IMR-90 (cell line): ENCODE measurements at regions not wholly inside any gene's neighbourhood (a gene's known extent, or its start where the extent isn't known, plus 50 kb on each side); places are given as distances from the start of the nearest gene placed in this dataset.

Experiments
- ATAC-seq: fragments of 200-7000 bp; cut with Tn5 transposase; 2 replicates; pipeline ENCODE4 v1.9.1; 2020; ENCODE audit warnings: low read depth, mild to moderate bottlenecking, moderate library complexity
- BruUV-seq: library from RNA; stranded (reverse); fragments of 400-500 nt; replicated peaks from 2 replicates; lab custom pipeline; 2021; lab: Mats Ljungman, UMichigan
- CTCF ChIA-PET: fragments of 300-600 bp; formaldehyde crosslinking; extraction: SDS; loops from one replicate; lab custom pipeline; 2021; ENCODE audit warnings: antibody characterized with exemption; lab: Yijun Ruan, JAX
- POLR2A ChIA-PET: fragments of 300-600 bp; sonication (Branson Sonifier 250); formaldehyde crosslinking; loops from one replicate; lab custom pipeline; 2022; ENCODE audit warnings: antibody characterized with exemption; ENCODE audit not compliant: unreplicated experiment; lab: Charles Lee
- DNase-seq: peaks from one replicate; pipeline ENCODE4 v3.0.0; 2013
- H2AFZ ChIP-seq: replicated peaks from 2 replicates; pipeline ENCODE3; 2013; ENCODE audit warnings: low read length, mild to moderate bottlenecking; ENCODE audit not compliant: poor library complexity
- H2AK5ac ChIP-seq: 2 replicates; pipeline ENCODE4 v1.6.1; 2013; ENCODE audit warnings: low read depth, low read length, inconsistent platforms
- H2AK9ac ChIP-seq: replicated peaks from 2 replicates; pipeline ENCODE3; 2013; ENCODE audit warnings: mild to moderate bottlenecking, low read depth, low read length, moderate library complexity; ENCODE audit not compliant: poor library complexity
- H2BK120ac ChIP-seq: 2 replicates; pipeline ENCODE4 v1.6.1; 2013; ENCODE audit warnings: low read depth, low read length, inconsistent platforms
- H2BK15ac ChIP-seq: 3 replicates; pipeline ENCODE4 v1.6.1; 2013; ENCODE audit warnings: low read depth, low read length, inconsistent platforms
- H2BK20ac ChIP-seq: 2 replicates; pipeline ENCODE4 v1.6.1; 2013; ENCODE audit warnings: low read depth, mild to moderate bottlenecking, inconsistent platforms, low read length, moderate library complexity
- H2BK5ac ChIP-seq: 2 replicates; pipeline ENCODE4 v1.6.1; 2013; ENCODE audit warnings: mild to moderate bottlenecking, low read depth, low read length, inconsistent platforms; ENCODE audit not compliant: poor library complexity, severe bottlenecking
- H3K14ac ChIP-seq: replicated peaks from 2 replicates; pipeline ENCODE4 v1.6.1; 2013; ENCODE audit warnings: low read depth, low read length, inconsistent platforms
- H3K18ac ChIP-seq: 2 replicates; pipeline ENCODE4 v1.6.1; 2013; ENCODE audit warnings: low read depth, low read length, control low read depth
- H3K23ac ChIP-seq: 2 replicates; pipeline ENCODE4 v1.6.1; 2013; ENCODE audit warnings: low read depth, low read length, inconsistent platforms
- H3K27ac ChIP-seq: 2 replicates; pipeline ENCODE4 v1.5.1; 2013; ENCODE audit warnings: mild to moderate bottlenecking, control low read depth, low read length; ENCODE audit not compliant: insufficient read depth
- H3K27me3 ChIP-seq: 2 replicates; pipeline ENCODE4 v1.6.1; 2013; ENCODE audit warnings: low read length; ENCODE audit not compliant: control insufficient read depth, insufficient read depth
- H3K36me3 ChIP-seq: 2 replicates; pipeline ENCODE4 v1.6.1; 2013; ENCODE audit warnings: low read length, mixed read lengths; ENCODE audit not compliant: control insufficient read depth, insufficient read depth
- H3K4ac ChIP-seq: 2 replicates; pipeline ENCODE4 v1.6.1; 2013; ENCODE audit warnings: low read depth, low read length, inconsistent platforms
- H3K4me1 ChIP-seq: 2 replicates; pipeline ENCODE4 v1.6.1; 2013; ENCODE audit warnings: low read length, mixed read lengths; ENCODE audit not compliant: control insufficient read depth, insufficient read depth
- H3K4me2 ChIP-seq: 2 replicates; pipeline ENCODE4 v1.6.1; 2013; ENCODE audit warnings: low read depth, mild to moderate bottlenecking, control low read depth, low read length, moderate library complexity
- H3K4me3 ChIP-seq: 2 replicates; pipeline ENCODE4 v1.5.1; 2013; ENCODE audit warnings: low read depth, mild to moderate bottlenecking, control low read depth, low read length, moderate library complexity; ENCODE audit not compliant: insufficient read depth
- H3K56ac ChIP-seq: 2 replicates; pipeline ENCODE4 v1.6.1; 2013; ENCODE audit warnings: low read length, inconsistent platforms; ENCODE audit not compliant: insufficient read depth; ENCODE audit errors: extremely low read depth
- H3K79me1 ChIP-seq, 2 experiments: 2 replicates each; pipeline ENCODE4 v1.6.1; 2013; ENCODE audit warnings: low read length in 2 of 2, inconsistent platforms in 1 of 2, low read depth in 1 of 2
- H3K9ac ChIP-seq: 2 replicates; pipeline ENCODE4 v1.6.1; 2013; ENCODE audit warnings: low read depth, low read length, control low read depth
- H3K9me1 ChIP-seq: 2 replicates; pipeline ENCODE4 v1.6.1; 2013; ENCODE audit warnings: low read length, inconsistent platforms; ENCODE audit not compliant: insufficient read depth
- H3K9me3 ChIP-seq: 2 replicates; pipeline ENCODE4 v1.6.1; 2013; ENCODE audit warnings: low read length; ENCODE audit not compliant: control insufficient read depth, insufficient read depth
- H4K20me1 ChIP-seq: 2 replicates; pipeline ENCODE4 v1.6.1; 2013; ENCODE audit warnings: low read length, inconsistent platforms; ENCODE audit not compliant: insufficient read depth
- H4K5ac ChIP-seq: 2 replicates; pipeline ENCODE4 v1.6.1; 2013; ENCODE audit warnings: mild to moderate bottlenecking, low read depth, low read length, control low read depth
- H4K8ac ChIP-seq, 2 experiments: 2 replicates each; pipeline ENCODE4 v1.6.1; 2013; ENCODE audit warnings: low read depth in 2 of 2, low read length in 2 of 2, control low read depth in 1 of 2, inconsistent platforms in 1 of 2
- H4K91ac ChIP-seq: 2 replicates; pipeline ENCODE4 v1.6.1; 2013; ENCODE audit warnings: low read depth, low read length, inconsistent platforms; ENCODE audit not compliant: insufficient read depth
- CEBPB ChIP-seq: IDR thresholded peaks from 2 replicates; pipeline ENCODE4 v1.6.1; 2012; ENCODE audit warnings: low read depth, low read length, improper control_type of control experiment
- MXI1 ChIP-seq: IDR thresholded peaks from 2 replicates; pipeline ENCODE4 v1.6.1; 2012; ENCODE audit warnings: low read depth, mild to moderate bottlenecking, low read length, moderate library complexity, borderline replicate concordance
- WGBS, 2 experiments: methylation state at CpG; one replicate each; pipeline versions ENCODE4 v1.1.5 to v1.1.7; 2013; ENCODE audit warnings: missing lambda C conversion rate in 2 of 2; ENCODE audit not compliant: insufficient read length in 1 of 2; ENCODE audit errors: extremely low coverage in 2 of 2; 5-methylcytosine and 5-hydroxymethylcytosine counted together
- dilution Hi-C: fragments of 300-500 bp; cut with HindIII; formaldehyde crosslinking; loops from one replicate; pipeline ENCODE4 v1.14.3; 2018; ENCODE audit warnings: low sequenced_read_pairs; ENCODE audit not compliant: unreplicated experiment
- in situ Hi-C: fragments of 300-500 bp; cut with MboI; formaldehyde crosslinking; loops from 3 replicates; pipeline ENCODE4 v1.14.3; 2019; ENCODE audit warnings: low sequenced_read_pairs, inconsistent platforms, mixed read lengths
- intact Hi-C: fragments of 100-400 bp; cut with micrococcal nuclease; formaldehyde crosslinking; loops from 2 replicates; pipeline ENCODE4 v1.10.0; 2022
- TF ChIP-seq, protein P1 (sequence below): fragments of 150-350 bp; IDR thresholded peaks from 2 replicates; pipeline ENCODE4 v1.6.1; 2016; ENCODE audit warnings: low read depth, mild to moderate bottlenecking, low read length, moderate library complexity, borderline replicate concordance

DNA sequence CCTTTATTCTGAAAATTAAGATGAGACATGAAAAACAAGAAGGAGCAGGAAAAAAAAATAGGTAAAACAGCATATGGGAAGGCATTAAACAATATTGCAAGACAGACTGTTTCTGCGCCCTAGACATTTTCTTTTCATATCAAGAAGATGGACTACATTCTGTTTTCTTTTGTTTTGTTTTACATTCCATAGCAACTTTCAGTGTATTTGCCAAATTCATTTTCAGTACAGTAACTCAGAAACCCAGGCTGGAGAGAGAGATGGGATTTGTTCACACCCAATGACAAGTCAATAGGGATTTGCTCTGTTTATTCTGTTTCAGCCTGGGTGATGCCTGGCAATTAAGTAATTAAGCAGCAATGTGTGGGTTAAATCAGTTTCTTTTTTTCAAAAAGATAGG is 892.8 kb upstream of the DIAPH2 start:
- H4K20me1 ChIP-seq, result no peaks in the 10 kb centered on the region
- H3K23ac ChIP-seq, result no peak overlapping the region
- H3K4me2 ChIP-seq, result no peak overlapping the region
- H3K36me3 ChIP-seq, result no peaks in the 10 kb centered on the region
- H3K4ac ChIP-seq, result no peak overlapping the region
- H4K5ac ChIP-seq, result no peak overlapping the region
- dilution Hi-C loops (no loop called here), intact Hi-C loops (no loop called here), in situ Hi-C loops (no loop called here)
- H3K9ac ChIP-seq, result no peak overlapping the region
- H3K27ac ChIP-seq, result no peak overlapping the region
- H2BK120ac ChIP-seq, result no peak overlapping the region
- no peaks in the 10 kb centered on the region for H3K9me1 ChIP-seq
- H3K27me3 ChIP-seq, result no peaks in the 10 kb centered on the region
- no peak overlapping the region for H2AFZ ChIP-seq
- no peaks in the 10 kb centered on the region for H3K4me1 ChIP-seq
- no peak overlapping the region for H2AK9ac ChIP-seq
- no peak overlapping the region for H3K4me3 ChIP-seq
- H3K56ac ChIP-seq, result no peak overlapping the region
- DNase-seq (no peak), ATAC-seq (no peak)
- H4K8ac ChIP-seq, result no peak overlapping the region
- POLR2A ChIA-PET, result no interaction called here
- BruUV-seq, result no TSS peak
- TF ChIP-seq, protein P1, sequence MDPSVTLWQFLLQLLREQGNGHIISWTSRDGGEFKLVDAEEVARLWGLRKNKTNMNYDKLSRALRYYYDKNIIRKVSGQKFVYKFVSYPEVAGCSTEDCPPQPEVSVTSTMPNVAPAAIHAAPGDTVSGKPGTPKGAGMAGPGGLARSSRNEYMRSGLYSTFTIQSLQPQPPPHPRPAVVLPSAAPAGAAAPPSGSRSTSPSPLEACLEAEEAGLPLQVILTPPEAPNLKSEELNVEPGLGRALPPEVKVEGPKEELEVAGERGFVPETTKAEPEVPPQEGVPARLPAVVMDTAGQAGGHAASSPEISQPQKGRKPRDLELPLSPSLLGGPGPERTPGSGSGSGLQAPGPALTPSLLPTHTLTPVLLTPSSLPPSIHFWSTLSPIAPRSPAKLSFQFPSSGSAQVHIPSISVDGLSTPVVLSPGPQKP, result no peak
- TF ChIP-seq CEBPB (no peak), MXI1 (no peak)
- no peaks in the 10 kb centered on the region for H3K9me3 ChIP-seq
- CTCF ChIA-PET, result no interaction called here
- H2BK20ac ChIP-seq, result no peak overlapping the region
- no peak overlapping the region for H2BK15ac ChIP-seq
- no peak overlapping the region for H2BK5ac ChIP-seq
- no peak overlapping the region for H3K14ac ChIP-seq
- no peaks in the 10 kb centered on the region for H3K79me1 ChIP-seq
- no peak overlapping the region for H3K18ac ChIP-seq
- no CpG with 5 or more reads among the region's 1 CpG for WGBS, 2 experiments
- no peak overlapping the region for H4K91ac ChIP-seq
- no peak overlapping the region for H2AK5ac ChIP-seq
